Cerebellar nuclear complex (tissue), 1 donor: ENCODE measurements at regions not wholly inside any gene's neighbourhood (a gene's known extent, or its start where the extent isn't known, plus 50 kb on each side); places are given as distances from the start of the nearest gene placed in this dataset.

Source experiments
- DNase-seq, 2 experiments: peaks; one replicate each; lab custom pipeline; 2025; lab: John Stamatoyannopoulos, UW

DNA sequence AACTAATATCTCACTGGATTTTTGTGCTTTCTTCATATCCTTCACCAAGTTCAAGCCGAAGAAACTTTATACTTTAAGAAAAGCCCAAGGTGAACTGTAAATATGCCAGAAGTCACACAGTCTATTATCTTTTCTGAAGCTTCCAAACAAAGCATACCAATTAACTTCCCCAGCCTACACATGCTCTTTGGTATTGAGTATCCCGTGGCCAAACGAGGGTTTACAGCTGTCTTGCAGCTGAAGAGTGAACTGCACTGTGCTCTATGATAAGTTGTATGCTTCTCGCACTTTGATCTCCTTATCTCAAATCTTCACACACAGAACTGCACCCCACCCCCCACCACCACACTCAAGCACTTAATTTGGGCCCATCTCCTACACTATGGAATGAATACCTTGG, 215.6 kb upstream of the VEPH1 start:
- DNase-seq = no peak

DNA sequence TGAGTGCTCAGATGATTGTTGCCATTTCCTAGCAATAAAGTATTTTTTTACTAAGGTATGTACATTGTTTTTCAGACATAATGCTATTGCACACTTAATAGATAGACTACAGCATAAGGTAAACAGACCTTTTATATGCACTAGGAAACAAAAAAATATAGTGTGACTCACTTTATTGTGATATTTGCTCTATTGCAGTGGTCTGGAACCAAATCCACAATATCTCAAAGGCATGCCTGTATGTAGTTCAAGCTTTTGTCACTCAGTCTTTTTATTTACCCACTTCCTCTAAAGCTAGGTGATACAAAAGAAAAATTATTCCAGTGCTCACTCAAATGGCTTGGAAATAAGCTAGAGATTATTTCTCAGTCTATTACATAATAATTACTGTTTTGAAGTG, 209.9 kb upstream of the VEPH1 start:
- no peak for DNase-seq

DNA sequence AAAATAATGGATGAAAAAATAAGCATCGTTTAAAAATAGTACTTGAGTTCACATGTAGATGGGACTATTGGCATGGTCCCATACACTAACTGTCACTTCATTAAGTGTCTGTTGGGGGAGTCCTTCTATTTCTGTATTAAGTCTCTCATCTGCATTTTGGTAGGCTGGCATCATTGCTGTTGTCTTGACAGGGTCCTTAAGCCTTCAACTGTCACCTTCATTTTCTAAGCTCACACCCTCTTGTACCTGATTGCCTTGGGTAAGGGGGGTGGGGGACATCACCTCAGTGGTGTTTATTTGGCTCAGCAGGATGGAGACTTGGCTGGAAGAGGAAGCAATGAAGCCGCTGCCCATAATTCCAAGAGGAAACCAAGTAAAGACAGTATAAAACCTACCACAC, 202.0 kb upstream of the VEPH1 start:
- DNase-seq = no peak

DNA sequence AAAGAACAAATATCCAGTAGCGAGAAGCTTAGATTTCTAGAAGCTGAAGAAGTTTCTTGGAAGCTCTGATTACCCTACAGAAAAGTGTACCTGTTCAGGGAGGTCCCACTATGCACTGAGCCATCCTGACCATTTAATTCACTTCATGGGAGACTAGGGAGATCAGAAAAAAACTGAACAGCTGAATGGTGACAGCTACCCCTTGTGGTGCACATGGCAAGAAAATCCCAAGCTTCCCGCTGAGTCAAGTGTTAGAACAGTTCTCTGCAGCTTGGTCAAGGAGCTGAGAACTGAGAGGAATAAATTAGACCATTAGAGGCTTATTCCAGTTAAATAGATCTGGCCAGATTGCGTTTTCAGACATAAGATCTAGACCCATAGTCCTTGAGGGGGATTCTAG, 197.2 kb upstream of the VEPH1 start:
- DNase-seq = no peak

DNA sequence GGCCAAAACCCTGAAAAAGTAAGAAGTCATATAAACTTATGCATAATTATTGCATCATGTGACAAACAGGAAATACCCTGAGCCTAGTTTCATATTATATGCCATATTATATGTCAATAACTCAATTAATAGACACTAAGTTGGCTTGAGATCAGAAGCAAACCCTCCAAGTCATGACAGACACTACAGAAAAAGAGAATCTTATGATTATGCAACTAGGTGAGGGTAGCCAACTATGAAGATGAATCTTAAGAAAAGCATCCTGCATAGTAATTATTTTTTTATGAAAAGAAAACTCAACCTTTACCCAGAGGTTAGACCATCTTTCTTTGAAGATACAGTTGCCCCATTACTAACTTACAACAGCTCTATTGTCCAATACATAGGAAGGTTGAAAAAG, 192.4 kb upstream of the VEPH1 start:
- DNase-seq = no peak

DNA sequence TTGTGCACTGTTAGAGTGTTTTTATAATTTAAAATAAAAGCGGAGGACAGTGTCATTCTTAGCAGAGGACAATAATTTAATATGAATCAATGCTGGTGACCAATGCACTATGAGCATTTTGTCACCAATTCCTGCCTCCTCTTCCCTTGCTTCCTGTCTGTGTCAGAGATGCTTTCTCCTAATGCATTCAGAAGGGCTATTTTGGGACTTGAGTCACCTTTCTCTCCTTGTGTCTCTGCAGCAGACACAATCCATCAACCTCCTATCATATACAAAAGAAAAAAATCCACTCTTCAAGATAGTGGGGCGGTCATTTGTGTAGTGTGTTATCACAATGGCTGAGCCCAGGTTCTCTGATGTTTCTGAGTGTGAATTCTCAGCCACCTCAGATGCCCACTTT, 191.9 kb upstream of the VEPH1 start:
- DNase-seq = no peak

DNA sequence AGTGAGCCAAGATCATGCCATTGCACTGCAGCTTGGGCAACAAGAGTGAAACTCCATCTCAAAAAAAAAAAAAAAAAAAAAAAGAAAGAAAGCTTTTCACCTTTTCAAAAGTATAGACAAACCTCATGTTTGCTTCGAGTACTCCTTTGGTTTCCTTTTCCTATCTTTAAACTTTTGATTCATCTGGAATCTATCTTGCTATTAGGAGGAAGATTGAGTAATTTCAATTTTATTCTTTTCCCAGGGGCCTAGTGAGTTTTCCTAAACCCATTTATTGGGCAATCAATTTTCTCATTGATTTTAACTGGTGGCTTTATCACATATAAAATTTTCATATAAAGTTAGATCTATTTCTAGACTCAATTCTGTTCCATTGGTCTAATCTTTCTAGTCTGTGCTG, 190.5 kb upstream of the VEPH1 start:
- DNase-seq = no peak

DNA sequence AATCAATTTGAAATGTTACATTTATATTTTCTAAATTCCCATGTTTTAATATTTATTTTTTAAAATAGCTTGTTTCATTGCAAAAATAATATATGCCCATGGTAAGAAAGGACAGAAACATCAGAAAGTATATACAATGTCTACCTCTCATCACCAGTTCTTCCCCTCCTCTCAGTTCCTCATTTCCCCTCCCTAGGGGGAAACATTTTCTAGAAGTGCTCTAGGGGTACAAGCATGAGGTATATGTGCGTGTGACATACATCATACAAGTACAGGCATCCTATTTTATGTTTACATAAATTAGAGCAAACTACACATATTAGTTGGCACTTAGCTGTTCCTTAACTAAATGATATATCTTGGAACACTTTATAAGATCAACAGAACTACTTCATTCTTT, 189.3 kb upstream of the VEPH1 start:
- DNase-seq = no peak

DNA sequence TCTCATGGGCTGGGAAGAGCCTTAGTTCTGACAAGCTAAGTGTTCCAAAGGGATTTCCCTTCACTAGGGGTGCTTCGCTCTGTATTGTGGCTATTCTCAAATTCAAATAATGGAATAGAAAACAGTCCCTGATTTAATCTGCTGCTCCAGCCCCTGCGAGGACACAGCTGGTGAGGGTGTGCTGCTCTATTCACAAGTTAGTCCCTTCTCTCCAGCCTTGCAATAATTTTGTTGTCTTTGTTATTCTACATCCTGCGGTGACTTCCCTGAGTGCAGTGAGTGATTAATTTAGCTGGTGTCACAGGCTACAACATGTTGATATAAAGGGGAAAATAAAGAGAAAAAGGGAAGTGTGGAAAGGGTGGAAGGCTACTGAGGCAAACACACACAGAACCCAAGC, 180.5 kb upstream of the VEPH1 start:
- no peak for DNase-seq

DNA sequence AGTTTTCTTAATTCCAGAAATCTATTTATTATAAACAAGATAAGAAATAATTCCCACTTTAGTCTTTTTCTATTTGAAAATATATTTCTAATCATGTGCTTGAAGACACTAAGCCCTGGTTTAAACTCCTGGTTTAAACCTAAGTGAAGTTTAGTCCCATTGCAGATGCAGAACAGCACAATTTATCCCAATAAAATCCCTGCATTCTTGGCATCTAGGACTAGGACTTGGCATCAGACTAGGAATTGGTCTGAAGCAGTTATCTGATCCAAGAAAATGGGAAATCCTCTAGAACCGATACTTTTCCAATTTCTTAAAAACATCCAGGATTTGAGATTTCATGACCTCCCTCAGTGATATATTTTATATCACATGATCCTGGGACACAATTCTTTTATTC, 168.8 kb upstream of the VEPH1 start:
- no peak for DNase-seq

DNA sequence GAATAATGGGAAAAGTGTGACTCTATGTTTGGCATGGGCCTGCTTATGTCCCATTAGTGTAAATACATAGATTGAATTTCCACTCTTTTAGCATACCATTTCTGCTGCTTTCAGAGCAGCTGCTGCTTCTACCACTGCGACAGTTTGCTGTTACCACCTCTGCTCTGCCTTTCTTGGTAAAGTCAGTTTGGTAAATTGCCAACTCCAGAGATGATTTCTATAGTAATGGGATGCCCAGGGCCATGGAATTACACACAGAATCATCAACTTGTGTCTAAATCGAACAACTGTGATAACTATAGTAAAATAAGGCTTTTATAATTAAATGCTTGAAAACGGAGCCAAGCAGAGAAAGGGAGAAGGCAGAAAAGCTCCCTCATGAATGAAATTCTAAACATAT, 168.4 kb upstream of the VEPH1 start:
- no peak for DNase-seq

DNA sequence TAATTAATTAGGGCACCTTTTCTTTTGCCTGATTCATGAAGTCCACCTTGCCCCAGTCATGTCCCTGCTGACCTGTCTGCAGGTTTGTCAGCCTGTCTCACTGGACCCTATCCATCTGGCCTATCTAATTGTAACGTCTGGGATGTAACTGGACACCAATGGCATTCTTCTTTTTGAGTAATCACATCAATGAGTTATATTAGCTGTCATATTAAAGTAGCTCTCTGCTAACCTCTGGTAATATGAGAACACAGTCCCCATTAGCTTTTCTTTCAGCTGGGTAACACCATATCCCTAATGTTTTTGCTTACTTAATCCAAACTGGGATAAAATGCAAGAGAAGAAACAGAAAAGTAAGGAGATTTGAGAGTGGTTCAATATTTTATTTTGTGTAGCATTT, 166.2 kb upstream of the VEPH1 start:
- no peak for DNase-seq

DNA sequence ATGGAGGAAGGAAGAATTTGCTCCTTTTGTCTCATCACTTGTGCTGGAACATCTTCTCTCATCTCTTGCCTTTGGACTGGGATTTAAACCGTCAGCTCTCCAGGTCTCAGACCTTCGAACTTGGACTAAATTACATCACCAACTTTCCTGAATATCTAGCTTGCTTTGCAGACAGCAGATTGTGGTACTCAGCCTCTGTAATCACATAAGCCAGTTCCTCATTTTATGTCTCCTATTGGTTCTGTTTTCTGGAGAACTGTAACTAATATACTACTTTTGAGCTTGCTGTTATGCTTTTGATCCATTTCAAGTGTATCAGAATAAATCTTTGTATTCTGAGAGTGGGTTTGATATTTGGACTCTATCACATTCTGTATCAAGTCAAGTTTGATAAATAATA, 164.3 kb upstream of the VEPH1 start:
- DNase-seq = no peak

DNA sequence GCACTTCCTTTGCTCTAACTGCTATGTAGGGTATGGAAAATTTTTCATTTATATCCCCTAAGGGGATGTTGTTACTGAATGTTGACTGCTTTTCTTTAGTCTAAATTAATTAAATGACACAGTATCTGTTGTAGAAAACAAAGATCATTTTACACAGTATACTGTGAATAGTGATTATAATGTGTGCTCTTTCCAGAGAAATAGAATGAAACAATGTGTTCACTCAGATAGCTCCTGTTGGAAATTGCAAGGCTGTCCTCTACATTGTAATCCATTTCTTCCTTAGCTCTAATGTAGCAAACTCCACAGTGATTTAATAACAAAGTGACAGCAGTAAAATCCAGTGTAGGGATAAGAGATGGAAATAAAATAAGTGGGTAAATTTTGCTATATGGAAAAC, 159.0 kb upstream of the VEPH1 start:
- DNase-seq = no peak

DNA sequence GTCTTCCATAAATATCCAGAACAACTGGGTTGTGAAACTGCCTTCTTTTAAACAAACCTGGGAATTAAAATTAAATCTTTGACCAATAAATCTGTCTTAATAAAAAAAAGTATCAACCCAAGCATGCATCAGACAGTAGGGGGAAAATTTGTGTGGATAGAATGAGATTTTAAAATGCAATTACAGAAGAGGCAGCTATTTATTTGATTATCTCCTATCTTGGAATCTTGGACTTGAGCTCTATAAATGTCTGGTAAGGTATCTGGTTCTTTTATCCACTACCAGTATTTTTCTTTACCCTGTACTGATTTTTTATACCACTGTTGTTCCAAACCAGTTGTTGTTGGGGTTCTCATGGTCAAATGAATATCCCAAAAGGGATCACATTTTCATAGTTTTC, 157.6 kb upstream of the VEPH1 start:
- no peak for DNase-seq

DNA sequence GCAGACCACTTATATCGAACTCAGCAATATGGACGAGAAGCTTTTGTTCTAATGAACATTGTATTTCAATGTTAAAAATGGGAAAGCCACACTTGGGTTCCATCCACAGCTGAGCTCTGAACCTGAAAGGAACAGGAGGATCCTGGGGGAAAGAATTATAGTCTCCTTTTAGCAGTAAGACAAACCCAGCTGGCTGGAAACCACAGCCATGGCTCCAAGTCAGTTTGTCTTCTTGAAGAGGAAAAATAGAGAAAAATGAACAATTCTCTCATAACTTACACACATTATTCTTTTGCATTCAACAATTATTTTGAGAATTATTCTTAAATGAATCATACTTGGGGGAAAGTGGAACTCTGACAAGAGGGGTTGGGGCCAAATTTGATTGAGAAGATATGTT, 149.2 kb upstream of the VEPH1 start:
- no peak for DNase-seq

DNA sequence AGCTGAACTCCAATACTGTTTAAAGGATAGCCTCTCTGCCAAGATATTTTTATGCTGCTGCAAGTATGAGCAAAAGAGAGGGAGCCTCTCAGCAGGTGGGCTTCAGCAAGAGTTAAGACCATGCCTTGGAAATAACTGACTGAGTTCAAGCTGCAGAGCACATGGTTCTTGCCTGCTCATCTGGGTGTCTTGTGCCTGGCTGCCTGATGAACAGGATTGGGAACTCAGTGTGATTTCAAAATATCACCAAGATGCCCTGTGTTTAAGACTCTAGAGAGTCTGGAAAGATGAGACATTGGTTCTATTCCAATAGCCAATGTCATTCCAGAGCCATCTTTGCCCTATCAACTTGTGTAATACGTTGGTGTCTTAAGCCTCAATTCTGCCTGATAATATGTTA, 147.5 kb upstream of the VEPH1 start:
- DNase-seq = no peak

DNA sequence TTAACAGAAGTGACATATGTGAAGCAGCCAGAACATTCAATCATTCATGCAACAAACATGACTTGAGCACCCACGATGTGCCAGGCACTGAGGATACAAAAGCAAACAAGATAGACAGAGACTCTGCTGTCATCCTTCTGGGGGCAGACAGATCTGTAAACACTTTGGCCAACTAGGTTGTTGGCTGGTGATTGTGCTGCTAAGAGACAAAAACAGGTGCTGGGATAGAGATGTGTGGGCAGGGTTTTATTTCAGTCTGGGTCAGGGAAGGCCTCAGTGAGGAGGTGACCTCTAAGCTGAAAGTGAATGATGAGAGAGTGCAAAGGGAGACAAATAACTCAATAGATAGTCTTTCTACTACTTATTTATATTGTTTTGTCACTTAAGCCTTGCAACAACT, 147.0 kb upstream of the VEPH1 start:
- DNase-seq = no peak

DNA sequence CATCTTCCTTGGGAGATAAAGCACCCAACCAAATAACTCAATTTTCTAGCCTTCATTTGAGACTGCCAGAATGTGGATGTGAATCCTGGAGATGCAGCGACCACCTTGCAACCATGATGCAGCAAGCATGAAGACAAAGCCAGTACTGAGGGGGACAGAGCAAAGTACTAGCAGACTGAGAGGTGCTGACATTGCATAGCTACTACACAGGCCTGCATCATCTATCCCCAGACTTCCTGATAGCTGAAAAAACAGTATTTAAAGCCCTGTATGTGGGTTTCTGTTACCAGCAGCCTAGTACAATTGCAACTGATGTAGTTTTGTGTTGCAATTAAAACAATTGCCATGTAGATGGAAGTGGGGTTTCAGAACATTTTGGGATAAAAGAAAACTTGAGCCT, 146.3 kb upstream of the VEPH1 start:
- no peak for DNase-seq

DNA sequence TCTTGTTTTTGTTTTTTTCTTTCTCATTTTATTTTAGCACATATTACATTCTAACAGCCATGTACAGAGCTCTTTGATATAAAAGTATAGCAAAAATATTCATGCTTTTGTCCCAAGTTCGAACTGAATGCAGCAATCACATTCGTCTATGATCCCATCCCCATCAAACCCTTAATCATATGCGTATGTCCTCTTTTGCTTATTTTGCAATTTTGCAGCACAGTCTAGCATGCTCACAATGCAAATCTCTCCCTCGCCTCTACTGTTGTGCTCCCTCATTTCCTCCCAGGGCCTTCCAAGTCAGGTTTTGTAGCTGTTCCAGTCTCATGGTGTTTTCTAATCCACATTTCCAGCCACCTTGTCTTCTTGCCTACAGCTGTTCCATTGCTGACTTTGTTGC, 144.6 kb upstream of the VEPH1 start:
- no peak for DNase-seq

DNA sequence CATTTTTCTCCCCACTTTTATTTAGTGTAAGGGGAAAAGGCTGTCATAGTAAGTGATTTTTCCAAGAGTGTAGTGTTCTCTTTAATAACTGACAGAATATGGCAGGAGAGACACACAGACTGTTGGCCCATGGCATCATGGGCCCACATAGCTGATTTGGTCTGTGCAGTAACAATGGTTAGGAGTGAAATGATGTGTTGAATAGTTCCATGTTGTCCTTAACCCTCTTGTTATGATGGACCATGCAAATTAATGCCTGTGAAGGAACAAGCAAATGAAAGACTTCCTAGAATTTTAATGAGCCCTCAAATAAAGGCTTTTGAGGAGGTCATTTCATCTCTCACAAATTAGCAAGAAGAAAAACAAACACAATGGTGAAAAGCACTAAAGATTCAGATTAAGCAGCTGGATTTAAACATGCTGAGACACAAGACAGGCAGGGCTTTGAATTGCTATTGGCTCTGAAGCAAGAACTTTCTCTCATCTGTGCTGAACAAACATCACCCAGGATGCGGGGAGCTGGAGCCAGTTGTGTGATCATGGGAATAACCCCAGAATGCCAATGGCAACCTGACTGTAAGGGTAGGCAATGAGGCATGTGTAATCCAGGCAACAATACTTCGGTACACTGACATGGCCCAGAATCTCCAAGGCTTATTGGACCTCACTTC, 136.7 kb upstream of the VEPH1 start:
- DNase-seq = no peak

DNA sequence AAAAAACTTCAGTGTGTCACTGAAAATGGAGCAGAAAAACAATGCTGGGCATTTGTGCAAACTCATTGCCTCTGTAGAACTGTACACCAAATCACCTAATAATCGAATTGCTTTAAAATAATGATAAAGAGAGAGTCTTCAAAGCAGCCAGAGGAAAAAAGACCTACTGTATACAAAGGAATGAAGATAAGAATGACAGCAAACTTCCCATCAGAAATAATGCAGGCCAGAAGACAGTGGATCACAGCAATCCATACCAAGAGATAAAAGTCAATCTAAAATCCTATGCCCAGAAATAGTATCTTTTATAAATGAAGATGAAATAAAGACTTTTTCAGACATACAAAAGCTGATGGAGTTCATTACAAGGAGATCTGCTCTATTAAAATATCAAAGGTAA, 134.7 kb upstream of the VEPH1 start:
- DNase-seq = no peak

DNA sequence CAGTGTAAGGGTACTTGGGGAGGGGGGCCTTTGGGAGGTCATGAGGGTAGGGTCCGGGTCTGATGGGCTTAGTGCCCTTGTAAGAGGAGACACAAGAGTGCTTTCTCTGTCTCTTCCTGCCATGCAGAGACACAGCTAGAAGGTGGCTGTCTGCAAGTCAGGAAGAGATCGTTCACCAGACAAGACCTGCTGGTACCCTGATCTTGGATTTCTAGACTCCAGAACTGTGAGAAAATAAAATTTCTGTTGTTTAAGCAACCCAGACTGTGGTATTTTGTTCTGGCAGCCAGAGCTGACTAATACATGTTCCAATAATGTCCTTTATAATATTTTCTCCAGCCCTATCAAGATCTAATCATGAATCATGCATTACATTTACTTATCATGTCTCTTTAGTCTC, 130.0 kb upstream of the VEPH1 start:
- DNase-seq = no peak

DNA sequence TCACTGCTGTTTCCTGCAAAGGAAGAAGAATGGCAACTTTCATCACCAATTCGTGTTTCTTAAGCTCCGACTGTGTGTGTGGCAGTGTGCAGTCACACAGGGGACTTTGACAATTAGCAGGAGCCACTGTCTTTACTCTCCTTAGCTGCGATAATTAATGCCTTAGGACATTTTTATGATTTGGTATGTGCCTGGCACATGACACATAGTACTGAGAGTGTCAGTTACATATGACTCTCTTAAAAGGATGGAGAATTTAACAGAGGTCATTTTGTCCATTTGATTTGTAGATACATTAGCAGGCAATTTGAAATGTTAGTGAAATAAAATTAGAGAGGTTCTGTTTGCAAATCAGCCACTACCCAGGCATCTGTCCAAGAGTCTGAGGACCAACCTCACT, 128.9 kb upstream of the VEPH1 start:
- DNase-seq = no peak

DNA sequence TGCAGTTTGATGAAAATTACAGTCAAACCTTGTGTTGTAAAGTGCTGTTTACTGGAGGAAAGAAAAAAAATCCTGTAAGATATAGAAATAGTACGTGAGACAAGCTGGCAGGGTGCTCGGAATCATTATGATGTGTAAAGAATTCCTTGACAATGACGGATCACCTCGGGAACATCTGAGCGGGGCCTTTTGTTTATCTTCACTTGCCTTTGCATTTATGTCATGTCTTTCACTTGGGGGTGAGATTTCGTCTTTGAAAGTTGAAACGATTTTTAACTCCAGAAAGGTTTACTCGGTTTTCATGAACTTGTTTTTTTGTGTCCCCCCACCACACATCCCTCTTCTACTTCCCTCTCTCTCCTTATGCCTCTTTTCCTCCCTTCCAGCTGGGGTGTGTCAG, 128.3 kb upstream of the VEPH1 start:
- no peak for DNase-seq
